DND-41 (cell line): ENCODE measurements at regions not wholly inside any gene's neighbourhood (a gene's known extent, or its start where the extent isn't known, plus 50 kb on each side); places are given as distances from the start of the nearest gene placed in this dataset.

ENCODE experiments used
- CTCF ChIP-seq: IDR thresholded peaks from 2 replicates; pipeline ENCODE4 v1.5.1; 2012; ENCODE audit warnings: borderline replicate concordance, low read length, moderate library complexity, mild to moderate bottlenecking; ENCODE audit not compliant: poor library complexity, severe bottlenecking; ENCODE audit errors: extremely low read depth
- EZH2 ChIP-seq: IDR thresholded peaks from 3 replicates; pipeline ENCODE4 v1.6.1; 2012; ENCODE audit warnings: borderline replicate concordance, low read depth, mild to moderate bottlenecking, moderate library complexity, low read length, inconsistent platforms; ENCODE audit not compliant: severe bottlenecking

- TF ChIP-seq CTCF (no peak), EZH2 (no peak)
These were observed 51.0 kb upstream of the RUNX3 start for GRCh38 chr1:24980836-24981630.
